GM12873 (cell line): ENCODE measurements at regions not wholly inside any gene's neighbourhood (a gene's known extent, or its start where the extent isn't known, plus 50 kb on each side); places are given as distances from the start of the nearest gene placed in this dataset.

Experiments used
- TF ChIP-seq, protein P1 (sequence below): IDR thresholded peaks from 2 replicates; pipeline ENCODE4 v1.5.1; 2012; ENCODE audit warnings: low read depth, mild to moderate bottlenecking, moderate library complexity, low read length, control low read depth; ENCODE audit not compliant: insufficient read depth; ENCODE audit errors: missing control alignments

GRCh38 chr3:5296362-5296761, 108.9 kb downstream of the EDEM1 start:
- TF ChIP-seq, protein P1, sequence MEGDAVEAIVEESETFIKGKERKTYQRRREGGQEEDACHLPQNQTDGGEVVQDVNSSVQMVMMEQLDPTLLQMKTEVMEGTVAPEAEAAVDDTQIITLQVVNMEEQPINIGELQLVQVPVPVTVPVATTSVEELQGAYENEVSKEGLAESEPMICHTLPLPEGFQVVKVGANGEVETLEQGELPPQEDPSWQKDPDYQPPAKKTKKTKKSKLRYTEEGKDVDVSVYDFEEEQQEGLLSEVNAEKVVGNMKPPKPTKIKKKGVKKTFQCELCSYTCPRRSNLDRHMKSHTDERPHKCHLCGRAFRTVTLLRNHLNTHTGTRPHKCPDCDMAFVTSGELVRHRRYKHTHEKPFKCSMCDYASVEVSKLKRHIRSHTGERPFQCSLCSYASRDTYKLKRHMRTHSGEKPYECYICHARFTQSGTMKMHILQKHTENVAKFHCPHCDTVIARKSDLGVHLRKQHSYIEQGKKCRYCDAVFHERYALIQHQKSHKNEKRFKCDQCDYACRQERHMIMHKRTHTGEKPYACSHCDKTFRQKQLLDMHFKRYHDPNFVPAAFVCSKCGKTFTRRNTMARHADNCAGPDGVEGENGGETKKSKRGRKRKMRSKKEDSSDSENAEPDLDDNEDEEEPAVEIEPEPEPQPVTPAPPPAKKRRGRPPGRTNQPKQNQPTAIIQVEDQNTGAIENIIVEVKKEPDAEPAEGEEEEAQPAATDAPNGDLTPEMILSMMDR = no peak

GRCh38 chr3:5297895-5298294, 110.4 kb downstream of the EDEM1 start:
- TF ChIP-seq, protein P1 = no peak

DNA sequence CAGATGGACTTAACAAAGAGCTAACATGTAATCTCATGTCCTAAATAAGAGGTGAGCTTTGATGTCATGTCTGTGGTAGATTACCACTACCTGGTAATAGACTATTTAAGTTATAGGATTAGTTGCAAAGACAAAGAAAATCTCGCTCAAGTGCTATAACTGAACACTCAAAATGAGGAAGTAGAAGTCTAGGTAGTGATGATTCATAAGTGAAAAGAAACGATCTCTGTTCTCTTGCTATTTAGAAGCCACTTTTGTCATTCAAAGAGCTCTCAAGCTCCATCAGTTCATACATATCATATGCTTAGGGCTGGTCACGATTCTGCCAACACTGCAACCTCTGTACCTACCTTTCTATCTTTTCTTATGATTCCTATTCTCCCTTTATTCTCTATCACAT, 110.9 kb downstream of the EDEM1 start:
- TF ChIP-seq, protein P1 = no peak

- TF ChIP-seq, protein P1 = no peak
These were observed 111.7 kb downstream of the EDEM1 start for GRCh38 chr3:5299161-5299560.

DNA sequence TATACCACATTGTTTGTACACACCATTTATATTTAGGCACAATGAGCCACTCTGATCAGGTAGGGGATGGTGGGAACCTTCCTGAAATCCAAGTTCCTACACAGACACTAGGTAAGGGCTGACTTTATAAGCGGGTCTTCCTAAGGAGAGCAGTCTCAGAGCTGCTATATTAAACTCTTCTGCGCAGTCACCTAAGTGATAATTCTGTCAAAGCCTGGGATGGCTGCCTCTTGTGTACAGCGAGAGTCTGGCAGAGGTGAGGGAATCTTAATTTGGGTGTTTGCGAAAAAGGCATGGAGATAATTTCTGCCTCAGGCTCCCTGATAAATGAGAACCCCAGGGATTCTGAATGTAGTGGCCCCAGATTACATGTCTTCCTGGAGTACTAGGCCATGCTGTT, 113.1 kb downstream of the EDEM1 start:
- TF ChIP-seq, protein P1 = no peak

- TF ChIP-seq, protein P1 = no peak
These were observed 114.3 kb downstream of the EDEM1 start for GRCh38 chr3:5301651-5302297.

DNA sequence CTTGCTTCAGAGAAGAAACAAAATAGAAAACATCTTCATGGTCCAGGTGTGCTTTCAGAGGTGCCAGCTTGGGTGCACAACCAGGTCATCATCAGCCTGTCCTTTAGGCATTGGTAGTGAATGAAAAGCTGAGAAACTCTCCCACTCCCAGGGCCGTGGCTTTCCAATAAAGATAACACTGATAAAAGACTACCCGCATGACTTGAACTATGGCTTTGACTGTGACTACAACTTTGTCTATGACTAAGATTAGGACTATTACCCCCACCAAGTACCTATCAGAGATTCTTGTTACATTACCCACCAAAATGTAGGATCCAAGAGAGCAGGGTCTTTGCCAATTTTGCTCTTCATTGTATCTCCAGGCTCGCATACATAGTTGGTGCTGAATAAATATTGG, 115.2 kb downstream of the EDEM1 start:
- TF ChIP-seq, protein P1 = no peak
